GM10266 (cell line): ENCODE measurements at regions not wholly inside any gene's neighbourhood (a gene's known extent, or its start where the extent isn't known, plus 50 kb on each side); places are given as distances from the start of the nearest gene placed in this dataset.
"Not testable (repeated sequence)": the region's sequence is repeated elsewhere in the genome, so short reads cannot be mapped to it uniquely, and the experiment has no call there.

Source experiments
- DNase-seq: peaks from one replicate; pipeline ENCODE4 v3.0.0; 2012; ENCODE audit errors: extremely low spot score
- TF ChIP-seq, protein P1 (sequence below): IDR thresholded peaks from 2 replicates; pipeline ENCODE4 v1.5.1; 2012; ENCODE audit warnings: mild to moderate bottlenecking, low read depth; ENCODE audit not compliant: control insufficient read depth, insufficient read depth; ENCODE audit errors: missing control alignments

- TF ChIP-seq, protein P1, sequence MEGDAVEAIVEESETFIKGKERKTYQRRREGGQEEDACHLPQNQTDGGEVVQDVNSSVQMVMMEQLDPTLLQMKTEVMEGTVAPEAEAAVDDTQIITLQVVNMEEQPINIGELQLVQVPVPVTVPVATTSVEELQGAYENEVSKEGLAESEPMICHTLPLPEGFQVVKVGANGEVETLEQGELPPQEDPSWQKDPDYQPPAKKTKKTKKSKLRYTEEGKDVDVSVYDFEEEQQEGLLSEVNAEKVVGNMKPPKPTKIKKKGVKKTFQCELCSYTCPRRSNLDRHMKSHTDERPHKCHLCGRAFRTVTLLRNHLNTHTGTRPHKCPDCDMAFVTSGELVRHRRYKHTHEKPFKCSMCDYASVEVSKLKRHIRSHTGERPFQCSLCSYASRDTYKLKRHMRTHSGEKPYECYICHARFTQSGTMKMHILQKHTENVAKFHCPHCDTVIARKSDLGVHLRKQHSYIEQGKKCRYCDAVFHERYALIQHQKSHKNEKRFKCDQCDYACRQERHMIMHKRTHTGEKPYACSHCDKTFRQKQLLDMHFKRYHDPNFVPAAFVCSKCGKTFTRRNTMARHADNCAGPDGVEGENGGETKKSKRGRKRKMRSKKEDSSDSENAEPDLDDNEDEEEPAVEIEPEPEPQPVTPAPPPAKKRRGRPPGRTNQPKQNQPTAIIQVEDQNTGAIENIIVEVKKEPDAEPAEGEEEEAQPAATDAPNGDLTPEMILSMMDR: no peak
- DNase-seq: no peak
These were observed 199.4 kb upstream of the ARHGEF26 start for GRCh38 chr3:153921826-153922225.

DNA sequence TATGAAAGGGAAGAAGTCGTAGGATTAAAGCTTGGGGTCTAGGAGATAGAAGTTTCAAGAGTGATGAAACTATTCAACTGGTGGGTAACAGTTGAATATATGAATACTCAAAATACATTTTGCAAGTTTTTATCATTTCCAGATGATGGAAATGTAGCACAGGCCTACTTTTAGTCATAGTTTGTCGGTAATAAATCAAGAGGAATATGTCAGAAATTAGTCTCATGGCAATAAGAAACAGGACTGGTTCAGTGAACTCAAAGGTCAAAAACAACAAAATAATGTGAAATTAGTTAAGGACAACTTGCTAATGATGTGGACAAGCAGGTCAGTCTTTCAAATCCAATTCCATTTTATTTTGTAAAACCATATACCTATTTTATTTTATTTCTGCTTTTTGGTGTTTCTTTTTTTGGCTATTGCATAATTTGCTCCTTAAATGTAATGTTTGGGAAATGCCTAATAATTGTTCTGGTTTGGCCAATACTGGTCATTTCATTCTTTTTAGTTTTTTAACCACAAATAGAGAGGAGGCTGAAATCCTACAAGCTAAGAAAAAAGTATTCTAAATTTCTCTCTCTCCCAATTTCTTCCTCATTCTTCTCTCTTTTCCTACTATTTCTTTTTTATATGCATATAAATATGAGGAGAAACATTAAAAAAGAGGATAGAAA, 195.2 kb upstream of the ARHGEF26 start:
- TF ChIP-seq, protein P1: no peak

GRCh38 chr3:153927107-153927506, 194.1 kb upstream of the ARHGEF26 start:
- DNase-seq: no peak
- TF ChIP-seq, protein P1: no peak

More for the DNA sequence above, 195.2 kb upstream of the ARHGEF26 start:
- no peak for DNase-seq

DNA sequence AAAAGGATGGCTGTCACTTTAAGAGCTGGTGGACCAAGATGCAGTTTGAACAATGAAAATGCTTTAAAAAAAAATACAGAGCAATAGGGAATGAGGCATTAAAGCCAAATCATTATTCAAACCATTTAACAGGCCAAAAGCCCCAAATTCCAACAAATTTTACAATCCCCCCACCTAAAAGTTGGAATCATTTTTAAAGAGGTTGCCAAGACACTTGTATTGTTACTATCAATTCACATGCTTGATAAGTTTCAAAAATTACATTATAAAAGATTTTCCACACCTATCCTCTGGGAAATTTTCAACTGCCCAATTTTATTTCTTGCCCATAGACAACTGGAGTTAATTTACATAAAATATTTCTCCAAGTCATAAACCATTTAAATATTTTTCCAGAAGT, 192.3 kb upstream of the ARHGEF26 start:
- no peak for DNase-seq
- TF ChIP-seq, protein P1: no peak

- not testable (repeated sequence) for DNase-seq
These were observed 187.7 kb upstream of the ARHGEF26 start for GRCh38 chr3:153933481-153933880.

- TF ChIP-seq, protein P1: no peak
- DNase-seq: no peak
These were observed 177.1 kb upstream of the ARHGEF26 start for GRCh38 chr3:153944084-153944483.

DNA sequence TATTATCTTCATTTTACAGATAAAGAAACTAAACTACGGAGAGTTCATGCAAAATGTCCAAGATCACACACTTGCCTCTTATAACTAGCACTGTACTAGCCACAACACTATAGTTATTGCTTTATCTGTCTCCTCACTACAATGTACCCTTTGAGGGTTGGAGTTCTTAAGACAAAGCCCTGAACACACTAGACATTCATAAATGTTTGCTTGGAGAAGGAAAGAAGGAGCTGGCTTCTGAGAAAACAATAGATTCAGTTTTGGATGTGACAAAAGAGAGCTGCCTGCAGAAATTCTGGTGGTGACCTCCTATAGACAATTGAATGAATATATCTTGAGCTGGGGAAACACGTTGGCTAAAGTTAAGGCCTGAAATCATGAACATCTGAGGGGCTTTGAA, 169.9 kb upstream of the ARHGEF26 start:
- TF ChIP-seq, protein P1: no peak
- DNase-seq: no peak

GRCh38 chr3:153952091-153952490, 169.1 kb upstream of the ARHGEF26 start:
- no peak for DNase-seq
- TF ChIP-seq, protein P1: no peak
